Cerebellar cortex (tissue), 1 donor: ENCODE measurements at regions not wholly inside any gene's neighbourhood (a gene's known extent, or its start where the extent isn't known, plus 50 kb on each side); places are given as distances from the start of the nearest gene placed in this dataset.

Source experiments
- DNase-seq: peaks from one replicate; pipeline ENCODE4 v3.0.0-alpha.2; 2015; ENCODE audit warnings: low spot score

DNA sequence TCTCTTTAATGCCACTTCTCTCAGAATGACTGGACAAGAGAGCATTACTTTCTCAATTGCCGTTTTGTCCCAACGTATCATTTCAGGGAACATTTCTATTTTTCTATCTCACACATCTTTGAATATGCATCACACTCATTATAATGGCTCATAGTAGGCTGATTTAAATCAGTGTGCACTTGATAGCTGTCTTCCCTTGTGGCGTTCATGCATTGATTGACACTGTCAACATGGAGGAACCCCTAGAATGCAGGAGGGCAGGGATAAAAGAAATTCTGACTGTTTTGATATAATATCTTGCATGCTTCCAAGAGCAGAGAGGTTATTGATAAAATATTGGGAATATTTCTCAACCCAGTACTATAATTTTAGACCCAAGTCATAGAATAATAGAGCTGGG lies 1528.9 kb upstream of the FLRT2 start:
- no peak for DNase-seq

GRCh38 chr14:84003346-84003745 lies 1526.6 kb upstream of the FLRT2 start:
- no peak for DNase-seq

- no peak for DNase-seq
Measured at GRCh38 chr14:84006643-84007155, 1523.2 kb upstream of the FLRT2 start.

DNA sequence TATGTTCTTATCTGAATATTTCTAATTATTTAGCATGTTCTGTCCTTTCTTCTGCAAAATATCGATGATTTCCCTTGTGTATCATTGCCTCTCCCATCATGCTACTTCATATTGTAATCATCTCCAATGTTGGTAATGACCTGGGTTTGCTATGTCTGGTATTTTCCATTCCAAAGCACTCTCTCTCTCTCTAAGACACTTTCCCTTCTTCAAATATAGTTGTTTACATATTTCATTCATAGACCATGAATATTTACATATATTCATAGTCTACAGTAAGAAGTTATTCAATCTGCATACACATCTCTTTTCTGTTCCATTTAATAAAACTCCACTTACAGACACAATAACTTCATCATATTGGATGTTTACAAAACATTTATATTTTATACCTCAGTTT lies 1516.5 kb upstream of the FLRT2 start:
- DNase-seq, result no peak

GRCh38 chr14:84017495-84017894 lies 1512.4 kb upstream of the FLRT2 start:
- DNase-seq, result no peak

DNA sequence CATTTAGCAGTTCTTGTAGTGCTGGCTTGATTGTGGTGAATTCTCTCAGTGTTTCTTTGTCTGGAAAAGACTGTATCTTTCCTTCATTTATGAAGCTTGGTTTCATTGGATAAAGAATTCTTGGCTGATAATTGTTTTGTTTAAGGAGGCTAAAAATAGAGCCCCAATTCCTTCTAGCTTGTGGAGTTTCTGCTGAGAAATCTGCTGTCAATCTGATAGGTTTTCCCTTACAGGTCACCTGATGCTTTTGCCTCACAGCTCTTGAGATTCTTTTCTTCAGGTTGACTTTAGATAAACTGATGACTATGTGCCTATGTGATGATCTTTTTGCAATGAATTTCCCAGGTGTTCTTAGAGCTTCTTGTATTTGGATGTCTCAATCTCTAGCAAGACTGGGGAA lies 1508.5 kb upstream of the FLRT2 start:
- no peak for DNase-seq

DNA sequence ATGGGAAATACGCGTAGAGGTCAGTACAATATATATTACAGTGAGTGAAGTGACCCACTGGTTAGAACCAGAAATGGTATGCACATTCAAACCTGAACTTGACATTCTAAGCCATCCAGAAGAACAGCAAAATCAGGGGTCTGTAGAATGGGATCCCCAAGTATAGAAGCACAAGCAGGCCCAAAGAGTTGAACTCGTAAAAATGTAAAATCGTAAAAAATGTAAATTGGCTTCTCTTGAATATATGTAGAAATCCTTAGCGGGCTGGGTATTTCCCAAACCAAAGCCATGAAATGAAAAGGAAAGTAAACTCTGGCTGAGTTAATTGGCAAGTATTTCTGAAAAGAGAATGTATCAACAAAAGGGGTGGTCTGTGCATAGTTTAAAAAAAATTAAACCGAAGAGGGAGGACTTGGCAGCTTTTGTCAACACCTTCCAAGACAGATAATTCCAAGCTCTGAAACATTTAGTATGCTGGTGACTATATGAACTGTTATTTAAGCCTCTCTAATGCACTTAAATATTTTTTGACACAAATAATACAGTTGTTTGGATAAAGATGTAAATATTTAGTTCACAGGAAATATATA lies 1505.6 kb upstream of the FLRT2 start:
- DNase-seq, result no peak

- no peak for DNase-seq
Measured at GRCh38 chr14:84025106-84026012, 1504.6 kb upstream of the FLRT2 start.

- DNase-seq, result no peak
Measured at GRCh38 chr14:84027351-84027750, 1502.6 kb upstream of the FLRT2 start.

DNA sequence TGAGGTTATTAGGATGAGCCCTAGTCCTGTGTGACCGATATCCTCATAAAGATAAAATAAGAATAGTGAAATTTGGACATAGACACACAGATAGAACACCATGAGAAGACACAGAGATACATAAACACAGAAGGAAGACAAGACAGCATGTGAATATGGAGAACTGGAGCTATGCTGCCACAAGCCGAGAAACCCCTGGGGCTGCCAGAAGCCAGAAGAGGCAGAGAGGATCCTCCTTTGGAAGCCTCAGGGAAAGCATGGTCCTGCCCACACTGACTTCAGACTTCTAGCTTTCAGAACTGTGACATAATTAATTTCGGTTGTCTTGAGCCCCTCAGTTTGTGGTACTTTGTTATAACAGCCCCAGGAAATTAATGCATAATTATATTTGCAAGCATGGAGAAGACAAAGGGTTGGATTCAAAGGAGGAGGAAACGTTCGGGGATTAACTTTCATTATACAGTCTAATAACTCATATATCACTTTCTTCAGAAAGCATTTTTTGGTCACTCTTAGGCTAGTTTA lies 1501.8 kb upstream of the FLRT2 start:
- no peak for DNase-seq

GRCh38 chr14:84029246-84029645 lies 1500.7 kb upstream of the FLRT2 start:
- no peak for DNase-seq

GRCh38 chr14:84029720-84030119 lies 1500.2 kb upstream of the FLRT2 start:
- DNase-seq, result no peak

GRCh38 chr14:84036840-84037239 lies 1493.1 kb upstream of the FLRT2 start:
- no peak for DNase-seq

DNA sequence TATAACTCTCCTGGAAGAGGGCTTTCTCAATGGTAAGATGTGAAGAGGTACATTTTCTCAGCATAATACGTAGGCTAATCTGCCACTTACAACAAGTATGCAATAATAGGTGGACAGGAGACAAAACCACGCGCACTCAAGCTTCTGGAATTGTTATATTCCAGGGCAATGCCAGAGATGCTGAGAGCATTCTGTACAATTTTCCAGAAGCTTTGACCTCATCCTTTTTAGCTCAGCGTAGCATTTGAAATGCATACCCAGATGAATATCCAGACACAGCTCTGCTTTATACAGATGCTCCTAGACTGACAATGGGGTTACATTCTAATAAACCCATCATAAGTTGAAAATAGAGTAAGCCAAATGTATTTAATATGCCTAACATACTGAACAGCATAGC lies 1492.4 kb upstream of the FLRT2 start:
- no peak for DNase-seq

GRCh38 chr14:84040101-84040500 lies 1489.8 kb upstream of the FLRT2 start:
- no peak for DNase-seq

DNA sequence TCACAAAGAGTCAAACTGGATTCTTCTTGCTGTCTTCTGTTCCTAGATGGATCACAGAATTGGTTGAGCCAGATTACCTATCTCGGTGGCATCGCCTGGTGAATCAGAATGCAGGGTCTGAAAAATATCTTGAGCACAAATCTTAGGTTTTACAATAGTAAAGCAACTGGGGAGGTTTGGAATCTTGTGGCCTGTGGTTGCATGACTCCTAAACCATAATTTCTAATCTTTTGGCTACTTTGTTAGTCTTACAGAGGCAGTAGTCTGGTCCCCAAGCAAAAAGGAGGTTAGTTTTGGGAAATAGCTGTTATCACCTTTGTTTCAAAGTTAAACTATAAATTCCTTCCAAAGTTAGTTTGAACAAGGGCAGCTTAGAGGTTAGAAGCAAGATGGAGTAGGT lies 1488.5 kb upstream of the FLRT2 start:
- no peak for DNase-seq

DNA sequence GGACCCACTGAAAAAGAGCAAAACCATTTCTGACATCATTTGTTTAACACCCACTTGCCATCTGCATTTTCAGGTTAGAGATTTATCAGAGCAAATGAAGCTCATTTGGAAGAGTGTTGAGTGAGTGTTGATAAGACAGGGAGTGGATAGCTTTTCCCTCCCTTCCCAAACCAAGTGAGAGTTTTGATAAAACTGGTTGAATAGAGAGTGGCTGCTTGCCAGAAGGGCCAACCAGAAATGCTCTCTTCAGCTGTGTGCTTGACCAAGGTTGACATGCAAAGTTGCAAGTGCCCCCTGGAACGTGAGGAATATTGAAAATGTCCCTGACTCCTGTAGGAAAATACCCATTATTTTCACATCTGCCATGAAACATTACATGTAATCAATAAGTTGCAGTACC lies 1487.0 kb upstream of the FLRT2 start:
- no peak for DNase-seq

DNA sequence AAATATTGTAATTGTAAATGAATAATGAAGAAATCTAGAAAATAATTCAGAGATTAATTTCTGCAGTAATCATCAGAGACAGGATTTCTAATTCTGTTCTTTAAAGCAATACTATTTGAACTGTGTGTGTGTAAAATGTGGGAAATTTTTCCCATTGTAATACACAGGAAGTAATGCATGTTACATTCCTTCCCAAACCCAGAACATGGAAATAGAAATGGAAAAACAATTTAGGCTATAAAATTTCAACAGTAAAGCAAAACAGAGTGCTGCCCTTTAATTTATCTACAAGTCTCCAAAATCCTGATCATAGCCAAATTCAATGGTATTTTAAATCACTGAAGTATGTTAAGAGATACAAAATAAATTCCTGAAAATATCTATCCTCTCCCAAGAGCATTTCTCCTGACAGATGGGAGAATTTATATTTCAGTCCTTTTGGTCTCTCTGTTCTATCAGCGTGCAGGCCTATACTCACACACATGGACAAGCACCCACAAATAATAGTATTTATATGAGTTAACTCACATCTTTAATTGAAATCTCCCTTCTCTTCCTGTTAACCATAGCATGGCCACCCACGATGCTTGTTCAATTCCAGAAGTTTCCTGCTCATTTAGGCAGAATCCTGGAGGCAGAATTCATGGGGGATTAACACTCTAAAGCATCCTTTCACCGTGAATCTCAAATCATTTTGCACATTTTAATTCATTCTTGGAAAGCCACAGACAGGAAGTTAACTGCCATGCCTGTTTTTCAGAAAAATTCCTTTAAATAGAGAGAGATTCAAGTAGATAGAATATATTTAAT lies 1465.4 kb upstream of the FLRT2 start:
- no peak for DNase-seq

- DNase-seq, result no peak
Measured at GRCh38 chr14:84065811-84066210, 1464.1 kb upstream of the FLRT2 start.

DNA sequence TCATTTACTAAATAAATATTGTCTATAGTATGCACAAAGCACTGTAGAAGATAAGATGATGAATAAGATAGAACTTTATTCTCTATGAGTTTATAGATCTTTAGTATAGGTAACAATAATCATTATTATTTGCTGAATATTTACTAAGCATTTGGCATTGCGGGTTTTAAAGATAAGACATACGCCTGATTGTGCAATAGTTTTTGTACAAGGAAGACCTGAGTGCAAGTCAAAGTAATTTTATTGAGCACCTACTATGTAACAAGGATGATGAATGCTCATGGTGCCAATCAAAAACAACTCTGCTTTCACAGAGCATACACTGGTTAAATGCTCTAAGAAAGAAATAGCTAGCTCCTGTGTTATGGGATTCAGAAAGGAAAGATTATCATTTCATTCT lies 1461.7 kb upstream of the FLRT2 start:
- no peak for DNase-seq

DNA sequence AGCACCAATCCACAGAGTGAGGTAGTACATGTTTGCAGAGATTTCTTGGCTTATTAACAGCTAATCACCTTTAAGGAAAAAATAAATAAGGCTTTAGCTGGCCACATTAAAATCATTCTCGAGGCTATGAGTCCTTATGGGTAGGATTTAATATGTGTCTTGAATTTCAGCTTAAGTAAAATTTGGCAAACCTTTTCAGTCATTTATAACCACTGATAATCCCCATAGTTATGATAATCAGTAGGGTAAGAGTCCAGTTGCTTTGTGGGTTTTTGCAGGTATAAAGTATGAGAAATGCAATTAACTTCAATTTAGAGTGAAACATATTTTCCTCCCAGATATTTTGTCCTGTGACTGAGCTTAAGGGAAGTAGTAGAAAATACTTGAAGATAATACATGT lies 1458.9 kb upstream of the FLRT2 start:
- no peak for DNase-seq

DNA sequence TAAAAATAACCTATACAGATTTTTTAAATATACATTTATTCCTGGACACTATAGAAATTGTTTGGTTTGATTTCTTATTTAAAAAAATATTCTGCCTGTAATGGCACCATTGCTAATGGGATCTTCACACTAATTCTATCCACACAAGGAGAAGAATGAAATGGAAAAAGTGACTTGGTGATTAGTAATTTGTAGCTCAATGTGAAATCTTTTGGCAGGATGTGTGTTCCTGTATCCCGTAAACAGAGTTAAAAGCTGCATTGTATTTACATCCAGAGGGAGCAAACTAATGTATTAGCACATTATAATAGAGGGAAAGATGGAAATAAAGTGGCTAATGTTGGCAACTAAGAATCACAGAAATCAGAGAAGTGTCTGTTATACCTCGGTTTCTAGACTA lies 1455.3 kb upstream of the FLRT2 start:
- no peak for DNase-seq
